ENCODE measurements at regions not wholly inside any gene's neighbourhood (a gene's known extent, or its start where the extent isn't known, plus 50 kb on each side); places are given as distances from the start of the nearest gene placed in this dataset.

DNA sequence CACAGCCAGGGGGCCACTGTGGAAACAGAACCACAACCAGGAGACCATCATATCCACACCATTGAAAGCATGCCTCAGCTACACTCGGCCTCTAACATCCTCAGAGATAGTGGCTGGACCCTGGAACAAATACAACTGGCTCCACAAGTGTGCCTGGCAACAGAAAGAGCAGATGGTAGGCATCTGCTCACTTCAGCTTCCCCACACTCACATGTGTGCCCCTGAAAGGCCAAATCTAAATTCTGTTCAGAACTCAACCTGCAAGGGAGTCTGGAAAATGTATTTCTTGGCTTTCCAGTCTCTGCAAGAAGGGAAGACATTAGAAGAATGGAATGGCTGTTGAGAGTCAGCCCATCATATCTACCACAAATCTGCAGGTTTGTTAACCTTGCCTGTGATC lies 54.7 kb upstream of the CTNNB1 start:
- TF ChIP-seq CTCF (IDR thresholded peaks at IDR 0.05; ENCODE audit: control insufficient read depth, extremely low read depth, insufficient read depth), result no peak
- no peak for DNase-seq (ENCODE audit: low read depth)
- no peak overlapping the region for H3K4me3 ChIP-seq (ENCODE audit: low read depth, low read length)

- no peak overlapping the region for H3K4me3 ChIP-seq (ENCODE audit: low read depth, low read length)
- TF ChIP-seq CTCF (IDR thresholded peaks at IDR 0.05; ENCODE audit: control insufficient read depth, extremely low read depth, insufficient read depth), result no peak
- DNase-seq (ENCODE audit: low read depth), result no peak
These were observed 50.8 kb upstream of the CTNNB1 start for GRCh38 chr3:41148478-41148877.

DNA sequence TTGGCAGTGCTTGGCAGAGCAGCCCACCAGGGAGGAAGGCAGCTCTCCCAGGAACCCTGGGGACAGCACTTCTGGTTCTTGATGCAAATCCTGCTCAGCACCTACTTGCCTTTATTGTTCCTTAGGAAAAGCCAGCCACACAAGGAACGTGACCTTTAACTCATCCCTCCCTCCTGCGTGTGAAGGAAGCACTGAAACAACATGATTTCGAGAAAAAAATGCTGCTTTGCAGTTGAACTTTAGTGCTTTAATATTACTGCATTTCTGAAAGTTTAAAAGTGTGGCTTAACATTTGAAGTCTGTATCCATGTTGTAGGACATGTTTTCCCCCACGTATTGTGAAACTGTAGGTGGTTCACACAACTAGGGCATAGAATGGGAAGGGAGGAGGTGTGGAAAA lies 50.4 kb upstream of the CTNNB1 start:
- TF ChIP-seq CTCF (IDR thresholded peaks at IDR 0.05; ENCODE audit: control insufficient read depth, extremely low read depth, insufficient read depth), result no peak
- no peak overlapping the region for H3K4me3 ChIP-seq (ENCODE audit: low read depth, low read length)
- no peak for DNase-seq (ENCODE audit: low read depth)
